ENCODE measurements at regions not wholly inside any gene's neighbourhood (a gene's known extent, or its start where the extent isn't known, plus 50 kb on each side); places are given as distances from the start of the nearest gene placed in this dataset.
"Not testable (repeated sequence)": the region's sequence is repeated elsewhere in the genome, so short reads cannot be mapped to it uniquely, and the experiment has no call there.

GRCh38 chr4:152068866-152069265 lies 308.1 kb upstream of the GATB start:
- DNase-seq (ENCODE audit: low read depth in 2 of 2), result no peak

GRCh38 chr4:152065545-152065944 lies 304.7 kb upstream of the GATB start:
- no peak for DNase-seq (ENCODE audit: low read depth in 2 of 2)

GRCh38 chr4:152064753-152065152 lies 303.9 kb upstream of the GATB start:
- DNase-seq (ENCODE audit: low read depth in 2 of 2), result no peak

GRCh38 chr4:152064282-152064681 lies 303.5 kb upstream of the GATB start:
- no peak for DNase-seq (ENCODE audit: low read depth in 2 of 2)

GRCh38 chr4:152063621-152064240 lies 302.9 kb upstream of the GATB start:
- DNase-seq (ENCODE audit: low read depth in 2 of 2), result no peak

- DNase-seq (ENCODE audit: low read depth in 2 of 2), result no peak
Measured at GRCh38 chr4:152062936-152063620, 302.3 kb upstream of the GATB start.

GRCh38 chr4:152054731-152055130 lies 293.9 kb upstream of the GATB start:
- no peak for DNase-seq (ENCODE audit: low read depth in 2 of 2)

GRCh38 chr4:152052451-152053057 lies 291.7 kb upstream of the GATB start:
- DNase-seq (ENCODE audit: low read depth in 2 of 2), result no peak

GRCh38 chr4:152051332-152051731 lies 290.5 kb upstream of the GATB start:
- DNase-seq (ENCODE audit: low read depth in 2 of 2), result not testable (repeated sequence)

- no peak for DNase-seq (ENCODE audit: low read depth in 2 of 2)
Measured at GRCh38 chr4:152050106-152050505, 289.3 kb upstream of the GATB start.

GRCh38 chr4:152047451-152047850 lies 286.6 kb upstream of the GATB start:
- DNase-seq (ENCODE audit: low read depth in 2 of 2), result no peak

- peak in 1 of 2 donors; percentile 33 for DNase-seq (ENCODE audit: low read depth in 2 of 2)
Measured at GRCh38 chr4:152045807-152046571, 285.2 kb upstream of the GATB start.

- no peak for DNase-seq (ENCODE audit: low read depth in 2 of 2)
Measured at GRCh38 chr4:152045449-152045806, 284.6 kb upstream of the GATB start.

- DNase-seq (ENCODE audit: low read depth in 2 of 2), result no peak
Measured at GRCh38 chr4:152044331-152045036, 283.7 kb upstream of the GATB start.

- no peak for DNase-seq (ENCODE audit: low read depth in 2 of 2)
Measured at GRCh38 chr4:152041295-152041694, 280.5 kb upstream of the GATB start.

- DNase-seq (ENCODE audit: low read depth in 2 of 2), result no peak
Measured at GRCh38 chr4:152039691-152040090, 278.9 kb upstream of the GATB start.

GRCh38 chr4:152039023-152039481 lies 278.2 kb upstream of the GATB start:
- DNase-seq (ENCODE audit: low read depth in 2 of 2), result no peak

GRCh38 chr4:152038238-152038637 lies 277.4 kb upstream of the GATB start:
- no peak for DNase-seq (ENCODE audit: low read depth in 2 of 2)

- no peak for DNase-seq (ENCODE audit: low read depth in 2 of 2)
Measured at GRCh38 chr4:152037435-152037834, 276.6 kb upstream of the GATB start.

- no peak for DNase-seq (ENCODE audit: low read depth in 2 of 2)
Measured at GRCh38 chr4:152033621-152034020, 272.8 kb upstream of the GATB start.

- DNase-seq (ENCODE audit: low read depth in 2 of 2), result no peak
Measured at GRCh38 chr4:152032722-152033131, 271.9 kb upstream of the GATB start.

- DNase-seq (ENCODE audit: low read depth in 2 of 2), result no peak
Measured at GRCh38 chr4:152029631-152030030, 268.8 kb upstream of the GATB start.
